PFSK-1 (cell line): ENCODE measurements at regions not wholly inside any gene's neighbourhood (a gene's known extent, or its start where the extent isn't known, plus 50 kb on each side); places are given as distances from the start of the nearest gene placed in this dataset.

Experiments used
- FOXP2 ChIP-seq: optimal IDR thresholded peaks from 2 replicates; pipeline ENCODE3; 2011; ENCODE audit warnings: borderline replicate concordance, control low read depth, inconsistent platforms; ENCODE audit not compliant: insufficient read depth; ENCODE audit errors: extremely low read length, extremely low read depth
- POLR2AphosphoS5 ChIP-seq: IDR thresholded peaks from 2 replicates; pipeline ENCODE4 v1.6.1; 2012; ENCODE audit warnings: low read depth, mild to moderate bottlenecking, control low read depth, low read length, moderate library complexity
- REST ChIP-seq, 2 experiments: IDR thresholded peaks; 2 replicates each; pipeline versions ENCODE4 v1.6.1 to v1.8.0; 2011 to 2012; ENCODE audit warnings: low read depth in 2 of 2, low read length in 2 of 2, control low read depth in 1 of 2, inconsistent platforms in 1 of 2, mild to moderate bottlenecking in 1 of 2, moderate library complexity in 1 of 2; ENCODE audit not compliant: insufficient read depth in 1 of 2
- SIN3A ChIP-seq: IDR thresholded peaks from 2 replicates; pipeline ENCODE4 v1.6.1; 2012; ENCODE audit warnings: mild to moderate bottlenecking, low read length, moderate library complexity, borderline replicate concordance; ENCODE audit not compliant: insufficient read depth
- TAF1 ChIP-seq: IDR thresholded peaks from 2 replicates; pipeline ENCODE4 v1.6.1; 2012; ENCODE audit warnings: low read length, control low read depth, borderline replicate concordance; ENCODE audit not compliant: insufficient read depth

- TF ChIP-seq POLR2AphosphoS5 (no peak), SIN3A (no peak), REST (IDR thresholded peaks at IDR 0.05; ENCODE audit: insufficient read depth in 1 of 2, low read depth in 2 of 2, low read length in 2 of 2) (no peak), FOXP2 (no peak), TAF1 (no peak)
Measured at GRCh38 chr13:30071969-30072817, 221.8 kb upstream of the UBL3 start.
